ENCODE measurements at regions not wholly inside any gene's neighbourhood (a gene's known extent, or its start where the extent isn't known, plus 50 kb on each side); places are given as distances from the start of the nearest gene placed in this dataset.

DNA sequence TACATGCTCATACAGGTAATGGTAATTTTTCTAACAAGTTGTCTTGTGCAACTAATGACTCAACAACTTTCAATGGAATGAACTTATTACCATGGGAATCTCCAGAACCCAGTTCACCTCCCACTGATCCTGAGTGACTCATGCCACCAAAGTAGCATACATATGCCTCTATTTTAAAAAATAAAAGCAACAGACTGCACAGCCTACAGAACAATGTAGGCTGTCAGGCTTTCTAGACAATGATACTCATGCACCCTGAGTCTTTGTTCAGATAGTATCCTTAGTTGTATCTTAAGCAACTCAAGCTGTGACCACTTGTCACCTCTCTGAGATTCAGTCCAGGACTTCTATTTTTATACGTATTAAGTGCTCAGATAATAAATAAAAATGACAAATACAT lies 531.0 kb upstream of the SETBP1 start:
- Mint-ChIP-seq H3K9me3 (no peaks in the 10 kb centered on the region), H3K36me3 (no peaks in the 10 kb centered on the region), H3K27ac (no peak overlapping the region), H3K27me3 (ENCODE audit: low read depth) (no peaks in the 10 kb centered on the region), H3K4me1 (no peaks in the 10 kb centered on the region), H3K4me3 (no peak overlapping the region)
- TF ChIP-seq CTCF (IDR thresholded peaks at IDR 0.05) (no peak), IRF2 (CRISPR knock-in tag; IDR thresholded peaks at IDR 0.05; ENCODE audit: borderline replicate concordance, low read depth) (no peak), ELF4 (CRISPR knock-in tag; IDR thresholded peaks at IDR 0.05; ENCODE audit: low read depth) (no peak), ARID4B (CRISPR knock-in tag; IDR thresholded peaks at IDR 0.05; ENCODE audit: borderline replicate concordance) (no peak), NFATC4 (CRISPR knock-in tag; IDR thresholded peaks at IDR 0.05) (no peak), ZNF219 (CRISPR knock-in tag; IDR thresholded peaks at IDR 0.05; ENCODE audit: borderline replicate concordance) (no peak), ZBTB43 (CRISPR knock-in tag; IDR thresholded peaks at IDR 0.05) (no peak), FOXJ3 (CRISPR knock-in tag; IDR thresholded peaks at IDR 0.05; ENCODE audit: borderline replicate concordance) (no peak), ATF2 (CRISPR knock-in tag; IDR thresholded peaks at IDR 0.05; ENCODE audit: borderline replicate concordance, low read depth) (no peak), ATF1 (CRISPR knock-in tag; IDR thresholded peaks at IDR 0.05) (no peak), TEAD4 (CRISPR knock-in tag; IDR thresholded peaks at IDR 0.05) (no peak)
- TF ChIP-seq, protein P1, sequence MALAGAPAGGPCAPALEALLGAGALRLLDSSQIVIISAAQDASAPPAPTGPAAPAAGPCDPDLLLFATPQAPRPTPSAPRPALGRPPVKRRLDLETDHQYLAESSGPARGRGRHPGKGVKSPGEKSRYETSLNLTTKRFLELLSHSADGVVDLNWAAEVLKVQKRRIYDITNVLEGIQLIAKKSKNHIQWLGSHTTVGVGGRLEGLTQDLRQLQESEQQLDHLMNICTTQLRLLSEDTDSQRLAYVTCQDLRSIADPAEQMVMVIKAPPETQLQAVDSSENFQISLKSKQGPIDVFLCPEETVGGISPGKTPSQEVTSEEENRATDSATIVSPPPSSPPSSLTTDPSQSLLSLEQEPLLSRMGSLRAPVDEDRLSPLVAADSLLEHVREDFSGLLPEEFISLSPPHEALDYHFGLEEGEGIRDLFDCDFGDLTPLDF (CRISPR knock-in tag; IDR thresholded peaks at IDR 0.05), result no peak
- TF ChIP-seq, protein P2, sequence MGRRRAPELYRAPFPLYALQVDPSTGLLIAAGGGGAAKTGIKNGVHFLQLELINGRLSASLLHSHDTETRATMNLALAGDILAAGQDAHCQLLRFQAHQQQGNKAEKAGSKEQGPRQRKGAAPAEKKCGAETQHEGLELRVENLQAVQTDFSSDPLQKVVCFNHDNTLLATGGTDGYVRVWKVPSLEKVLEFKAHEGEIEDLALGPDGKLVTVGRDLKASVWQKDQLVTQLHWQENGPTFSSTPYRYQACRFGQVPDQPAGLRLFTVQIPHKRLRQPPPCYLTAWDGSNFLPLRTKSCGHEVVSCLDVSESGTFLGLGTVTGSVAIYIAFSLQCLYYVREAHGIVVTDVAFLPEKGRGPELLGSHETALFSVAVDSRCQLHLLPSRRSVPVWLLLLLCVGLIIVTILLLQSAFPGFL (CRISPR knock-in tag; IDR thresholded peaks at IDR 0.05; ENCODE audit: borderline replicate concordance), result no peak
- TF ChIP-seq, protein P3, sequence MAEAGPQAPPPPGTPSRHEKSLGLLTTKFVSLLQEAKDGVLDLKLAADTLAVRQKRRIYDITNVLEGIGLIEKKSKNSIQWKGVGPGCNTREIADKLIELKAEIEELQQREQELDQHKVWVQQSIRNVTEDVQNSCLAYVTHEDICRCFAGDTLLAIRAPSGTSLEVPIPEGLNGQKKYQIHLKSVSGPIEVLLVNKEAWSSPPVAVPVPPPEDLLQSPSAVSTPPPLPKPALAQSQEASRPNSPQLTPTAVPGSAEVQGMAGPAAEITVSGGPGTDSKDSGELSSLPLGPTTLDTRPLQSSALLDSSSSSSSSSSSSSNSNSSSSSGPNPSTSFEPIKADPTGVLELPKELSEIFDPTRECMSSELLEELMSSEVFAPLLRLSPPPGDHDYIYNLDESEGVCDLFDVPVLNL (CRISPR knock-in tag; IDR thresholded peaks at IDR 0.05; ENCODE audit: borderline replicate concordance, low read depth), result no peak
- DNase-seq (ENCODE audit: low spot score) (no peak), ATAC-seq (no peak)
- ChIA-PET POLR2A (no interaction called here), CTCF (no interaction called here)
